ENCODE measurements at regions not wholly inside any gene's neighbourhood (a gene's known extent, or its start where the extent isn't known, plus 50 kb on each side); places are given as distances from the start of the nearest gene placed in this dataset.

DNA sequence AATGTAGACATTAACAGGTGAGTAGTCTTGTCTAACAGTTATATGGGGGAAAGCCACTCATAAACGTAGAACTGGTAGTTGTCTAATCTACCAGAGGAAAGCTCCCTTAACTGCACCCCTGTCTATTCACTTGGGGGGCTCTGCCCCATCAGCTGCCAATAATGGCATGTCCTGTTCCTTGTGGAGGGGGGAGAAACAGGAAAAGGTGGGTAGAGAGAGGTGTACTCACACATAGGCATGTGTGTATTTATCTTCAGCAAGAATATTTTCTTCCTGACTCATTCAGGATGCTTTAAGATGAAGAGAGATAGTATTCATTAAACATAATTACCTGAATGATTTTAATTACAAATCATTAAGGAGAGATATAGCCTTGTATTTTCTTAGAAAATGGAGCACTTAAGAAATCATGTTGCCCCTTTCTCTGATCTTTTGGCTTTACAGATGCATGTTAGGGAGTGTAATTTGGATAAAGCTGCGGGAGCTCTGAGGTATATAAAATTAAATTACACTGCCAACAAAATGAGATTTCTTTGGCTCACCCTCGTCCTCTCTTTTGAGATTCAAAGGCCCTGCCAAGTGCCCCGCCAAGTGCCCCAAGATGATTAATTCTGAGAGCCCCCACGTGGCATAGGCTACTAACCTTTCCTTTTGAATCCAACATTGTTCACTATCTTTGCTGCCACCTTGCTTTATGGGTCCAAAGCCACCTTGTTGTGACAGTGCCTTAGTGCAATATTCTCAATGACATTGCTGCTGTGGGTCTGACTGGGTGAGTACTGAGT, 286.3 kb upstream of the LYPLAL1 start:
- 59 to 73% (median 66%) methylated on average over 5 of the region's 5 CpGs for WGBS, 5 donors
- no peaks in the 10 kb centered on the region for H3K27me3 ChIP-seq (replicated peaks in 1 of 7)
- intact Hi-C loops (cut with DNase I; ENCODE audit: low total_unique reads): no loop called here

DNA sequence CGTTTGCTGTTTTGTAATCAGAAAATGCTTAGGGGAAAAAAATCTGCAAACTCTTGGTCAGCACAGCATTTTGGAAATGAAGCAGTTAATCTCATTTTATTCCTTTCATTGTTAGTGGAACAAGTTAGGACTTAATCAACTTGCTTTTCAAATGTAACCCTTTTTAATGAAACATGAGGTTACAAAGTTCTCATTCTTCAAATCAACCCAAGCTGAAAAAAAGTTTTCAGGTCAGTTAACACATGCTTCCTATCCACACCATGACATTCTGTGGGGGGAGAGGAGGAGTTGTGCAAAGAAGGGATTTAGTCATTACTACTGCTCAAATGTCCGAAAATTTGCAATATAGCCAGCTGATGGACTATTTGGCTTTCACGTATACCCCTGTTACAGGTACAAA, 283.2 kb upstream of the LYPLAL1 start:
- no peaks in the 10 kb centered on the region for H3K4me1 ChIP-seq
- WGBS, 5 donors: 80 to 89% (median 85%) methylated on average over 3 of the region's 3 CpGs
- DNase-seq: no peak

More for the DNA sequence above, 286.3 kb upstream of the LYPLAL1 start:
- Histone ChIP-seq H3K36me3 (no peaks in the 10 kb centered on the region), H3K9me3 (peaks cover 0 to 11% (median 2%) of the 10 kb centered on the region in 8 donors), H3K27ac (no peak overlapping the region), H3K4me1 (no peaks in the 10 kb centered on the region), H3K4me3 (no peak overlapping the region)
- no peak for DNase-seq
- TF ChIP-seq POLR2A (IDR thresholded peaks at IDR 0.05) (no peak), POLR2AphosphoS5 (IDR thresholded peaks at IDR 0.05) (no peak)
- TF ChIP-seq, protein P1, sequence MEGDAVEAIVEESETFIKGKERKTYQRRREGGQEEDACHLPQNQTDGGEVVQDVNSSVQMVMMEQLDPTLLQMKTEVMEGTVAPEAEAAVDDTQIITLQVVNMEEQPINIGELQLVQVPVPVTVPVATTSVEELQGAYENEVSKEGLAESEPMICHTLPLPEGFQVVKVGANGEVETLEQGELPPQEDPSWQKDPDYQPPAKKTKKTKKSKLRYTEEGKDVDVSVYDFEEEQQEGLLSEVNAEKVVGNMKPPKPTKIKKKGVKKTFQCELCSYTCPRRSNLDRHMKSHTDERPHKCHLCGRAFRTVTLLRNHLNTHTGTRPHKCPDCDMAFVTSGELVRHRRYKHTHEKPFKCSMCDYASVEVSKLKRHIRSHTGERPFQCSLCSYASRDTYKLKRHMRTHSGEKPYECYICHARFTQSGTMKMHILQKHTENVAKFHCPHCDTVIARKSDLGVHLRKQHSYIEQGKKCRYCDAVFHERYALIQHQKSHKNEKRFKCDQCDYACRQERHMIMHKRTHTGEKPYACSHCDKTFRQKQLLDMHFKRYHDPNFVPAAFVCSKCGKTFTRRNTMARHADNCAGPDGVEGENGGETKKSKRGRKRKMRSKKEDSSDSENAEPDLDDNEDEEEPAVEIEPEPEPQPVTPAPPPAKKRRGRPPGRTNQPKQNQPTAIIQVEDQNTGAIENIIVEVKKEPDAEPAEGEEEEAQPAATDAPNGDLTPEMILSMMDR (IDR thresholded peaks at IDR 0.05 in 8 of 11, conservative IDR thresholded peaks at IDR 0.05 in 3 of 11): no peak

DNA sequence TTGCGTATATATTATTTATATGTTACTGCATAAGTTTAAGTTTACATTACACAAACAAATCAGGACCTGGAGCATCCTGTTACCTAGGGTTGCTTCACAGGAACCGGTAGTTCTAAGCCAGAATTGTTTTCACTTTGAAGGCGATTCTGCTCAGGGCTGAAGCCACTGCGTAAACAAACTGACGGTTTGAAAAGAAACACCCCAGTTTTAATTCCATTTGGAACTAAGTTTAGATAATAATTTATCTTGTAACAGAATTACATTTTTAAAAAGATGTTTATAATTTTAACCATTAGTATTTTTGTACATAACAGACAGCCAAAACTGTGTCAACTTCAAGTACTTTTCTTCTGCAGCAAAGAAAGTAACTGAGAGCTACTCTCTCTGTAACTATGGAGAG, 282.1 kb upstream of the LYPLAL1 start:
- intact Hi-C loops (cut with DNase I; ENCODE audit: low total_unique reads): no loop called here
- Histone ChIP-seq H3K4me3 (no peak overlapping the region), H3K27me3 (replicated peaks in 1 of 7) (no peaks in the 10 kb centered on the region), H3K9me3 (no peaks in the 10 kb centered on the region), H3K4me1 (no peaks in the 10 kb centered on the region), H3K27ac (no peak overlapping the region), H3K36me3 (no peaks in the 10 kb centered on the region)
- WGBS, 5 donors: 78 to 85% (median 82%) methylated on average over 5 of the region's 5 CpGs
- no peak for TF ChIP-seq POLR2A (IDR thresholded peaks at IDR 0.05)
- TF ChIP-seq, protein P1 (IDR thresholded peaks at IDR 0.05 in 8 of 11, conservative IDR thresholded peaks at IDR 0.05 in 3 of 11): no peak
- no peak for TF ChIP-seq POLR2AphosphoS5 (IDR thresholded peaks at IDR 0.05)
- no peak for DNase-seq

More for the DNA sequence above, 283.2 kb upstream of the LYPLAL1 start:
- intact Hi-C loops (cut with DNase I; ENCODE audit: low total_unique reads): no loop called here
- Histone ChIP-seq H3K27ac (no peak overlapping the region), H3K27me3 (replicated peaks in 1 of 7) (no peaks in the 10 kb centered on the region), H3K36me3 (no peaks in the 10 kb centered on the region), H3K4me3 (no peak overlapping the region), H3K9me3 (no peaks in the 10 kb centered on the region)
- TF ChIP-seq POLR2AphosphoS5 (IDR thresholded peaks at IDR 0.05): no peak
- no peak for TF ChIP-seq POLR2A (IDR thresholded peaks at IDR 0.05)

DNA sequence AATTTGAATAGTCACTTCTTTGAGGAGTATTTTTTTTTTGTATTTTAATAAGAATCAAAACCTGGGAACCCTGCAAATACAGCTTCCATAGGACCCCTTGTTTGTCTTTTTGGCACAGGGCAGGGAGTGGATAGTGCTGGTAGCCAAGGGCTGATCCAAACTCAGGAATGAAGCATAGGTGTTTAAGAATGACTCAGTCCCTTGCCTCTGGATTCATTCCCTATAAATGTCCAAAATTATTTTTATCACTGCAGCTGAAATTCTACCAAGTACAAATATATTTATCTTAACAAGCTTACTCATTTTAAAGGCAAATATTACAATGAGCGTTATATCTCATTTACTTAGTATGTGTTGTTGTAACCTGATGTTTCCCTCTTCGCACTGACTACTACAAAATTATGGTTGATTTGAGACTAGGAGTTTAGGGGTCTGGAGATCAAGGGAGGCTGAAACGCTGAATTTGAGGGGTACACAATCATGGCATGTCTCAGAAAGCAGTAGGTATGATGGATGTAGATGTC, 278.6 kb upstream of the LYPLAL1 start:
- no peak for DNase-seq
- Histone ChIP-seq H3K4me1 (no peaks in the 10 kb centered on the region), H3K36me3 (no peaks in the 10 kb centered on the region), H3K4me3 (no peak overlapping the region), H3K9me3 (no peaks in the 10 kb centered on the region), H3K27me3 (replicated peaks in 1 of 7) (no peaks in the 10 kb centered on the region), H3K27ac (no peak overlapping the region)
- intact Hi-C loops (cut with DNase I; ENCODE audit: low total_unique reads): no loop called here
- WGBS, 5 donors: 81 to 91% (median 88%) methylated on average over 3 of the region's 3 CpGs
- TF ChIP-seq POLR2A (IDR thresholded peaks at IDR 0.05) (no peak), POLR2AphosphoS5 (IDR thresholded peaks at IDR 0.05) (no peak)
- TF ChIP-seq, protein P1 (IDR thresholded peaks at IDR 0.05 in 8 of 11, conservative IDR thresholded peaks at IDR 0.05 in 3 of 11): no peak
